CD4-positive, alpha-beta T cell treated with Interleukin-6 for 4 hours (primary cell): ENCODE measurements at regions not wholly inside any gene's neighbourhood (a gene's known extent, or its start where the extent isn't known, plus 50 kb on each side); places are given as distances from the start of the nearest gene placed in this dataset.
"Not testable (repeated sequence)": the region's sequence is repeated elsewhere in the genome, so short reads cannot be mapped to it uniquely, and the experiment has no call there.

ENCODE experiments used
- DNase-seq: peaks from one replicate; pipeline ENCODE4 v3.0.0-alpha.2; 2020; ENCODE audit warnings: mixed read lengths

DNA sequence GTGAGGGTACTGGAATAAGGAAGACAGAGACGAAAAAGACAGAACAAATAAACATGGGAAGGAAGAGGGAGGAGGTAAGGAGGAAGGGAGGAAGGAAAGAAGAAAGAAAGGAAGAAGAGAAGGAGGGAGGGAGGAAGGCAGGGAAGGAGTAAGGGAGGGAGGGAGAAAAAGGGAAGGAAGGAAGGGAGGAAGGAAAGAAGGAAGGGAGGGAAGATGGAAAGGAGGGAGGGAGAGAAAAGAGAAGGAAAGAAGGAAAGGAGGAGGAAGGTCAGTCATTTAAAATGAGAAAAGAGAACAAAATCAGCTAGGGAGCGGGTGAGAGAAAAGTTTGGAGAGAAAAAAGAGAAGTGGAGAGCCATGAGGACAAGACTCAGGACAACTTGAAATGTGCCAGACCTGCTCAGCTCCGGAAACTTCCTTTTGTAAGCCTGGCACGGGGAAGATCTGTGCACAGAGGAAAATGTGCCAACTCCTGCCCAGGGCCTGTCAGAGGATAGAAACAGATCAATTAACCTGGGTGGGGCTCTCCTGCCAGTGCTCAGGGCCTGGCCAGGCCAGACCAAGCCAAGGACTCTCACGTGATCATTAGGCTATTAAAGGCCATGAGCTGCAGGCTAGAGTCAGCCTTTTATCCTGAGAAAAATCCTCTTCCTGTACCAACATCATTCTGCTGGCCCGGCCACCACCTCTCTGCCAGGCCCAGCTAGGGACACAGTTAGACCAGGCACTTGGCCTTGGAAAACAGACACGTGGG, 50.1 kb upstream of the BCL6 start:
- DNase-seq: no peak

- DNase-seq: no peak
These were observed 52.9 kb upstream of the BCL6 start for GRCh38 chr3:187798126-187798525.

GRCh38 chr3:187798531-187799530, 53.6 kb upstream of the BCL6 start:
- DNase-seq: peak; percentile 51

- DNase-seq: no peak
These were observed 54.8 kb upstream of the BCL6 start for GRCh38 chr3:187799942-187800641.

DNA sequence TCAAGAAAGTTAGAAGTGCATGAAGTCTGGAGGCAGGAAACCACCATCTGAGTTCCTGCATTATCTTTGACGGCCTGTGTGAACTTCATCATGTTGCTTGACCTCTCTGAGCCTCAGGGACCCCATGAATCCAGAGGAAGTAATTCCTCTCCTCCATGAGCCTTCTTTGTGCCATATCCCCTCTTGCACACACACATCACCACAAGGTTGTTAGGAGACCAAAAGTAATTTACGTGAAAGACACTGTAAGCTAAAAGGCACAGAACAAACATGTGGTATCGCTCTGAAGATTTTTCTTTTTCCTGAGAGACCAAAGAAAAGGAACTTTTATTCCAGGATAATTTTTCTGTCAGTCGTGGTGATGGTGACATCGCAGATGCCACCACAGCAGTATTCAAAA, 55.9 kb upstream of the BCL6 start:
- DNase-seq: no peak

- DNase-seq: no peak
These were observed 57.1 kb upstream of the BCL6 start for GRCh38 chr3:187802203-187802927.

DNA sequence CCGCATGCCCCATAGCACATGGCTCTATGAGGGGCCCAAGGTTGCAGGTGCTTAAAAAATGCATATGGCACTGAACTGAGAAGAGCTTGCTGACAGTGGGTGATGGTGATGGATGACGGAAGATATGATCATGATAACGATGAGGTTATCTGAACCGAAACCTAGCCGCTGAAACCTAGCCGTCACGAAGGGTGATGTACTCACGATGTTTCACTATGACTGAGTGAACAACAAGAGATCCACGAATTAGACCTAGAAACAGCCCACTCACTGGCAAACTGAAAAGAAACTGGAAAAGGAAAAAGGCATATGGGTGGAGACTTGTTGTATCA, 57.6 kb upstream of the BCL6 start:
- DNase-seq: peak; percentile 46

GRCh38 chr3:187804120-187804744, 59.0 kb upstream of the BCL6 start:
- DNase-seq: no peak

GRCh38 chr3:187804745-187805121, 59.5 kb upstream of the BCL6 start:
- DNase-seq: no peak

DNA sequence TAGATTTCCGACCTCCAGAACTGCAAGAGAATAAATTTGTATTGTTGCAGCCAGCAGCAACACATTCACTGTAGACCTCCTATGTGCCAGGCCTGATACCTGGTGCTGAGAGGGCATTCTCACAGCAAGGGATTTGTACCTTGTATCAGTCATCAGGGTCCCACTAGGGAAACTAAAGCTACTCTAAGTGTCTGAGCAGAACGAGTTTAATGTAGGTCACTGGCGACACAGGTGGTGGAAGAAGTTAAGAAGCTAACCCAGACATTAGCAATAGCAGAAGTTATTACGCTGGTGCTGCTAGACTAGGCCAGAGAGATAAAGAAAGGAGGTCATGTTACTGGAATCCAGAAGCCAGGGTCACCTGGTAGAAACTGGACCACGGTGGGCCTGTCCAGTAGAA, 60.5 kb upstream of the BCL6 start:
- DNase-seq: no peak

GRCh38 chr3:187807086-187807862, 62.0 kb upstream of the BCL6 start:
- DNase-seq: no peak

DNA sequence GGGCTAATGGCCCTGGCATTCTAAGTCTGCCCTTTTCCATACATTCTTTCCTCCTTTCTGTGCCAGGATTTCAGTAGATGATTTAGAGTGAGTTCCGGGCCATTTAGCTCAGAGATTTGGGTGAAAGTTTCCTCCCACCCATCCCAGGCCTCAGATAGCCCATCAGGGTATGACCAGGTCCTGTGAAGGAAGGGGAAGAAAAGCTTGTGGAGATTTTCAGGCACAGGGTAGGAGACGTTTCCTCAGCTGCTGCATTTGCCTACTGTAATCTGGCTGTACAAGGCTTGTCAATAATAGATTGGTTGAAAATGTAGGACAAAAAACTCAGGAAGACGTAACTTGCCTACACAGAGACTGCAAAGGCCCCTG, 63.2 kb upstream of the BCL6 start:
- no peak for DNase-seq

- no peak for DNase-seq
These were observed 64.3 kb upstream of the BCL6 start for GRCh38 chr3:187809612-187809991.

DNA sequence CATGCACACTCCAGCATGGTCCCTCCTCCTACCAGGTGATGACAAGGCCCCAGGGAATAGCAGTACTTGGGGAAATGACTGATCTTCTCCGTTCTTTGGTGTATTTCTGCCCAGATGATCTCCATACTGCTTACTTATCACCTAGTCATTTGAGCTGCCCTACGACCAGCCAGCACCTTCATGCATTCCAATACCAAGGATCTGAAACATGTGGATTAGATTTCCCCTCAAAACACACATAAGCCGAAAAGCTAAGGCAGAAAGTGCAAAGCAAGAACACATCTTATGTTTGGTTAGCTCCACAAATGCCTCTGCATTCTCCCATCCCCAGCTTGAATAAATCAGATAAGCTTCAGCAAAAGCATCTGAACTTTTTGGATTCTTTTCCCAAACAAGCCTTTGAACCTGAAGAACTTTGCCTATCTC, 64.8 kb upstream of the BCL6 start:
- no peak for DNase-seq

DNA sequence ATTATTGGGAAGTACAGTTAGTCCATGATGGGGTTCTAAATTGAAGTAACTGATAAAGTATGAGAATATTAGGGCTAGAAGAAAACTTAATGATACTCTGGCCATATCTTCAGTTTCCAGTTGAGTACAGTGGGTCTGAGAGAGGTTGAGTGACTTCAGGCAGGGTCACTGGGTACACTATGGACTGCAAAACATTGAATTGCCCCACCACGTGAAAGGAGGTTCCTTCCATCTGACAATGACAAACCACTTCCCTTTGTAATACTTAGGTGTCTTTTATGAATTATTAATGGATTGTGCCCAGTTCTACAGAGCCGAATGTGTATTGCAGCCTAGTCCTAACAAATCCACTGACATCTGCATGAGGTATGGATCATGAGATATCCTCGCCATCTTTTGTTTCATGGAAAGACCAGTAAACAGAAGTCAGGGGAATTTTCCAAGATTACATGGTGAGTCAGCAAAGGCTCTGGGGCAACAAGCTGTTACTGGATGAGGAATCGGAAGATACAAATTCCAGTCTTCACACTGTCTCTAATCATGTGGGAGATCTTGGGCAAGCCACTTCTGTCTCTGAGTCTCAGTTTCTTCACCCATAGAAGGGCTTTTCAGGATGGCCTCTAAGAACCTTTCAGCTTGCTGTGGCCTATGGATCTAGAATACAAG, 66.5 kb upstream of the BCL6 start:
- no peak for DNase-seq

- no peak for DNase-seq
These were observed 67.2 kb upstream of the BCL6 start for GRCh38 chr3:187812496-187812895.

GRCh38 chr3:187813198-187813597, 67.9 kb upstream of the BCL6 start:
- DNase-seq: no peak

- not testable (repeated sequence) for DNase-seq
These were observed 72.5 kb upstream of the BCL6 start for GRCh38 chr3:187817766-187818165.

DNA sequence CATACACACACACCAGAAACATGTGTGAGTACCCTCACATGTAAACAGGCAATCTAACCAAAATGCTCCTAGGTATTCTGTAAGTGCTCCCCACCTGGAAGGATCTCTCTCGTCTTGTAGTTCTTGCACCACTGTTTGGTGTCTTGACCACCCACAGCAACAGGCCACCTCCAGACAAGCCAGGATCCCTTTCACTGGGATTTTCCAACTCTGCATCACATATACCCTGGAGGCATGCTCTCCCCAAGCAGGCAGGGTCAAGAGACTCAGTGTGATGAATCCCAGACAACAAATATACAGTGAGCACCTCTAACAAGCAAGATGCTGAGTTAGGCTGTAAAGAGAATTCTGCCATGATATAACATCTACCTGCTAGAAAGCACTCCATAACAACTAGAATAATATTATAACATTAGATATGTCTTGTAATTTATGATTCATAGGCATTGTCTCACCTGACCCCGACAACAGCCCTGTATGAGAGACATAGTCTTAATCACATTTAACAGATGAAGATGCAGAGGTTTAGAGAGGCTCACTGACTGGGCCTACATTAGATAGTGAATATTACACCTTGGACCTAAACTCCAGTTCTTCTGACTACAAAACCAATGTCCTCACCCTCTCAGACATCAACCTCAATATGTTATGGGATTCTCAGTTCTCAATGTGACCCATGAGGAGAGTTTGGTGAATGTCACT, 76.5 kb upstream of the BCL6 start:
- no peak for DNase-seq

GRCh38 chr3:187822402-187822801, 77.1 kb upstream of the BCL6 start:
- DNase-seq: no peak
